Esophagus mucosa (tissue), 1 donor: ENCODE measurements at regions not wholly inside any gene's neighbourhood (a gene's known extent, or its start where the extent isn't known, plus 50 kb on each side); places are given as distances from the start of the nearest gene placed in this dataset.
"Not testable (repeated sequence)": the region's sequence is repeated elsewhere in the genome, so short reads cannot be mapped to it uniquely, and the experiment has no call there.

Experiments used
- ATAC-seq: fragments of 200-7000 bp; cut with Tn5 transposase; one replicate; pipeline ENCODE4 v1.9.1; 2020
- donor health status: DM: yes; HTN: yes; CAD: no.

- no peak for ATAC-seq
Measured at GRCh38 chrY:10627116-10627515, 1099.4 kb downstream of the TSPY10 start.

- ATAC-seq, result not testable (repeated sequence)
Measured at GRCh38 chrY:10648813-10649212, 1121.1 kb downstream of the TSPY10 start.

DNA sequence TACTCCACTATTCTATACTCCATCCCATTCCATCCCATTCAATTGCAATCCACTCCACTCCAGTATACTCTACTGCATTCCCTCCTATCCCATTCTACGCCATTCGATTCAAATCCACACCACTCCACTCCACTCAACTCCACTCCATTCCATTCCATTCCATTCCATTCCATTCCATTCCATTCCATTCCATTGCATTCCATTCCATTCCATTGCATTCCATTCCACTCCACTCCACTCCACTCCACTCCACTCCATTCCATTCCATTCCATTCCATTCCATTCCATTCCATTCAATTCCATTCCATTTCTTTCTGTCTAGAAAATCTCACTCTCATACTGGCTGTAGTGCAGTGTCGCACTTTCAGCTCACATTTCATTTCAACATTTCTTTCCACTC lies 1129.4 kb downstream of the TSPY10 start:
- not testable (repeated sequence) for ATAC-seq

DNA sequence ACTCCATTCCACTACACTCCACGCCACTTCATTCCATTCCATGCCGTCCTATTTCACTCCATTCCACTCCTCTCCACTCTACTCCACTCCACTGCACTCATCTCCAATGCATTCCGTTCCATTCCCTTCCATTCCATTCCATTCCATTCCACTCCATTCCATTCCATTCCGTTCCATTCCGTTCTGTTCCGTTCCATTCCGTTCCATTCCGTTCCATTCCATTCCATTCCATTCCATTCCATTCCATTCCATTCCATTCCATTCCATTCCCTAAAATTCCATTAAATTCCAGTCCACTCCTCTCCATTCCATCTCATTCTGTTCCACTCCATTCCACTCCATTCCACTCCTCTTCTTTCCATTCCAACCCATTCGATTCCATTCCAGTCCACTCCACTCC lies 1139.1 kb downstream of the TSPY10 start:
- ATAC-seq, result peak; percentile 69

GRCh38 chrY:10686414-10686813 lies 1158.7 kb downstream of the TSPY10 start:
- ATAC-seq, result no peak
